ENCODE measurements at regions not wholly inside any gene's neighbourhood (a gene's known extent, or its start where the extent isn't known, plus 50 kb on each side); places are given as distances from the start of the nearest gene placed in this dataset.

DNA sequence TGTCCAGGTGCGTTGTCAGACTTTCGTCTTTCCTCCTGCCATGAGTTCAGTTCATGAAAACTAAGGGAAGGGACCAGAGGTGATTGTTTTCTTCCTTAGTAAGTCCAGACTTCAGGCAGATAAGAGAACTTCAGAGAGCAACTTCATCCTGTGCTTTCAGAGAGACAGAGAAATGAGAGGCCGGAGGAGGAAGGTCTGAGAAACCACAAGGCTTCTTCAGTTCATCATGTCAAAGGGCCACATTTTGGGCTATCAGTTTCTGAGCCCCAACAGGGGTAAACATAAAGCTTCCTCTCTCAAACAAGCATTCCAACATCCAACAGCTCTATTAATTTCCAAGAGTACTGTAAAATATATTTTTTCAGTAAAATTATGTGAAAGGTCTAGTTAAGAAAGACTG lies 668.4 kb upstream of the NRP1 start:
- no peaks in the 10 kb centered on the region for H3K27me3 ChIP-seq (ENCODE audit: control insufficient read depth, insufficient read depth, low read length)
- no peaks in the 10 kb centered on the region for H3K36me3 ChIP-seq (ENCODE audit: control insufficient read depth, insufficient read depth, low read length)
- no peaks in the 10 kb centered on the region for H3K9me3 ChIP-seq (ENCODE audit: control insufficient read depth, insufficient read depth, low read length)
- H3K4me1 ChIP-seq (ENCODE audit: control insufficient read depth, insufficient read depth, low read length), result no peaks in the 10 kb centered on the region
- DNase-seq (ENCODE audit: low read depth in 4 of 6, low spot score in 6 of 6), result no peak
- 100% methylated on average over 3 of the region's 3 CpGs for WGBS (ENCODE audit: insufficient coverage)
- H3K27ac ChIP-seq (ENCODE audit: low read depth, low read length), result no peak overlapping the region
- H3K4me3 ChIP-seq (ENCODE audit: low read depth, low read length), result no peak overlapping the region

DNA sequence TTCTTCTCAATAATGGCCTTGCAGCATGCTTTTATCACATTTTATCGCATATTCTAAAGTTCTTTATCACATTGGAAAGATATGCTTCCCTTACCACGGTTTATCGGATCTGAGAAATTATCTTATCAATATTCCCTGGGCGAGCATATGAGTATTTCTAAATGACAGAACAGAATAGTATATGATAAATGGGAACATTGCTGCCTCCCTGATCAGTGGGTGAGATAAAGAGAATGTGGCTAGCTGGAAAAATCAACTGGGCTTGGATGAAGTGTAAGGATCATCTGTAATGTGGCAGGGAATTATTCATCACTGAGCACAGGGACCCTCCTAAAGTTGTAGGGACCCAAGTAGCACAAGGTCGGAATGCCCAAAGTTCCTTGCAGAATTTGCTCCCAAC lies 667.4 kb upstream of the NRP1 start:
- Histone ChIP-seq H3K27ac (ENCODE audit: low read depth, low read length) (no peak overlapping the region), H3K4me1 (ENCODE audit: control insufficient read depth, insufficient read depth, low read length) (no peaks in the 10 kb centered on the region), H3K9me3 (ENCODE audit: control insufficient read depth, insufficient read depth, low read length) (no peaks in the 10 kb centered on the region), H3K36me3 (ENCODE audit: control insufficient read depth, insufficient read depth, low read length) (no peaks in the 10 kb centered on the region), H3K4me3 (ENCODE audit: low read depth, low read length) (no peak overlapping the region), H3K27me3 (ENCODE audit: control insufficient read depth, insufficient read depth, low read length) (no peaks in the 10 kb centered on the region)
- WGBS (ENCODE audit: insufficient coverage), result 63% methylated on average over 2 of the region's 5 CpGs
- no peak for DNase-seq (ENCODE audit: low read depth in 4 of 6, low spot score in 6 of 6)

DNA sequence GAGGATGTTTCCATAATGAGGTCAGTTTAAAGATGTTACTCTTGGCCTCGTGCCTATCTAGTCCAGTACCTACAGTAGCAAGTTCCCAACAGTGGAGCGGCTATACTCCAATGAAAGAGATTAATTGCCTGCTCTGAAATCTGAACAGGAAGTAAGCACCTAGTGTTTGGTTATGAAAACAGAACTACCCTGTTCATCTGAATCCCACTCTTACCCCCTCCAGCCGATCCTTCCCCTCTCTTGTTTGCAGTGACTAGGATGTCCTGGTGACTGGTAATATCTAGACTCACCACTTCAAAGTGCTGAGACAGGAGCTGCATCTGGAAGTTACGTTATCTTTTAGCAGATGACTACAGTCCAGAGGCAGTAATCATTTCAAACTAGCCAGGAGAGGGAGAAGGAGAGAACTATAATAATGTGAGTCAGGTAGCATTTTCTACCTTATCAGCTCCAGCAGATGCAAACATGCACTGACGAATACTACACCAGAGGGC lies 666.7 kb upstream of the NRP1 start:
- Histone ChIP-seq H3K27ac (ENCODE audit: low read depth, low read length) (no peak overlapping the region), H3K27me3 (ENCODE audit: control insufficient read depth, insufficient read depth, low read length) (no peaks in the 10 kb centered on the region), H3K36me3 (ENCODE audit: control insufficient read depth, insufficient read depth, low read length) (no peaks in the 10 kb centered on the region), H3K4me3 (ENCODE audit: low read depth, low read length) (no peak overlapping the region), H3K4me1 (ENCODE audit: control insufficient read depth, insufficient read depth, low read length) (no peaks in the 10 kb centered on the region), H3K9me3 (ENCODE audit: control insufficient read depth, insufficient read depth, low read length) (no peaks in the 10 kb centered on the region)
- WGBS (ENCODE audit: insufficient coverage), result 92% methylated on average over 2 of the region's 5 CpGs
- DNase-seq (ENCODE audit: low read depth in 4 of 6, low spot score in 6 of 6), result peak in 1 of 6 donors; percentile 63

DNA sequence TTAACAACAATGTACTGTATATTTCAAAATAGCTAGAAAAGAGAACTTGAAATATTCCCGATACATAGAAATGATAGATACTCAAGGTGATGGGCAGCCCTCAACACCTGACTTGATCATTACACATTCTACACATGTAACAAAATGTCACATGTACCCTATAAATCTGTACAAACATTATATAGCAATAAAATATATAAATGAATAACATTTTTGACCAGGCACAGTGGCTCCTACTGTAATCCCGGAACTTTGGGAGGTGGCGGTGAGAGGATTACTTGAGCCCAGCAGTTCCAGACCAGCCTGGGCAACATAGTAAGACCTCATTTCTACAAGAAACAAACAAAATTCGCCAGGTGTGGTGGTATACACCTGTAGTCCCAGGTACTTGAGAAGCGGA lies 659.5 kb upstream of the NRP1 start:
- no peaks in the 10 kb centered on the region for H3K36me3 ChIP-seq (ENCODE audit: control insufficient read depth, insufficient read depth, low read length)
- WGBS (ENCODE audit: insufficient coverage), result 93% methylated on average over 2 of the region's 5 CpGs
- no peaks in the 10 kb centered on the region for H3K9me3 ChIP-seq (ENCODE audit: control insufficient read depth, insufficient read depth, low read length)
- H3K27me3 ChIP-seq (ENCODE audit: control insufficient read depth, insufficient read depth, low read length), result no peaks in the 10 kb centered on the region
- H3K27ac ChIP-seq (ENCODE audit: low read depth, low read length), result no peak overlapping the region
- H3K4me1 ChIP-seq (ENCODE audit: control insufficient read depth, insufficient read depth, low read length), result no peaks in the 10 kb centered on the region
- H3K4me3 ChIP-seq (ENCODE audit: low read depth, low read length), result no peak overlapping the region
- DNase-seq (ENCODE audit: low read depth in 4 of 6, low spot score in 6 of 6), result no peak

DNA sequence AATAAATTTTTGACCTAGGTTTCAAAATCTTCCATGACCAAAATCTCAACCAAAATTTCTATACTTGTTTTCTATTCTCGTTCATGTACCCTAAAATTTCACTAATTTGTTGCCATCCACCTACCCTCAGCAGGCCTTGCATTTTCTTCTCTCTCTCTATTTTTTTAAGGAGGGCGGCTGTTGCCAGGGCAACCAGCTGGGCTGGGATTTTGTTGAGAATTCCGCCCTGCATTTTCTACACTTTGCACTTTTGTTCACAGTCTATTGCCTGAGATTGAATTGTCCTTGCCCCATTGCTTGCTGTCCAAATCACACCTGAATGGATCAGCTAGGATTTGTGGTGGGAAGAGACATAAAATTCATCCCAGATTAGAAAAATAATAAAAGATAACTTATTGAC lies 657.5 kb upstream of the NRP1 start:
- H3K36me3 ChIP-seq (ENCODE audit: control insufficient read depth, insufficient read depth, low read length), result no peaks in the 10 kb centered on the region
- no peak for DNase-seq (ENCODE audit: low read depth in 4 of 6, low spot score in 6 of 6)
- H3K9me3 ChIP-seq (ENCODE audit: control insufficient read depth, insufficient read depth, low read length), result no peaks in the 10 kb centered on the region
- no peaks in the 10 kb centered on the region for H3K4me1 ChIP-seq (ENCODE audit: control insufficient read depth, insufficient read depth, low read length)
- no peak overlapping the region for H3K27ac ChIP-seq (ENCODE audit: low read depth, low read length)
- no peaks in the 10 kb centered on the region for H3K27me3 ChIP-seq (ENCODE audit: control insufficient read depth, insufficient read depth, low read length)
- WGBS (ENCODE audit: insufficient coverage), result 81% methylated on average over 2 of the region's 3 CpGs
- no peak overlapping the region for H3K4me3 ChIP-seq (ENCODE audit: low read depth, low read length)

DNA sequence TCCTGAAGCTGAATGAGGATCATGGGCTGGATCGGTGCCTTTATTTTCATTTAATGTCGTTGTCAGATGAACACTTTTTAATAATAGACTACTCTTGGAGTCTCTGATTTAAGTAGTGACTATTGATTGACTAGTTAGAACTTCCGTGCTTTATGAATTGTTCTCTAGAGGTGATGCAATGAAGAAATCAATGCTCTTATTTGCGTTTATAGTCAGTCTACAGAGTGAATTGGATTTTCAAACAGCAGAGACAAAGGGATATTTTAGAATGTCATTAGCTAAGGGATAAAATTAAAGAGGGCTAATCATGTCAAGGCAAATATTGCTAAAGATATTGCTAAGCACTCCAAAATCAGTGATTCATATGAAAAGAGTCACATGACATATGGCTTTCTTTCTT lies 652.0 kb upstream of the NRP1 start:
- WGBS (ENCODE audit: insufficient coverage), result 100% methylated on average over 1 of the region's 4 CpGs
- no peak for DNase-seq (ENCODE audit: low read depth in 4 of 6, low spot score in 6 of 6)
- no peaks in the 10 kb centered on the region for H3K9me3 ChIP-seq (ENCODE audit: control insufficient read depth, insufficient read depth, low read length)
- no peaks in the 10 kb centered on the region for H3K4me1 ChIP-seq (ENCODE audit: control insufficient read depth, insufficient read depth, low read length)
- no peaks in the 10 kb centered on the region for H3K27me3 ChIP-seq (ENCODE audit: control insufficient read depth, insufficient read depth, low read length)
- no peak overlapping the region for H3K27ac ChIP-seq (ENCODE audit: low read depth, low read length)
- no peak overlapping the region for H3K4me3 ChIP-seq (ENCODE audit: low read depth, low read length)
- no peaks in the 10 kb centered on the region for H3K36me3 ChIP-seq (ENCODE audit: control insufficient read depth, insufficient read depth, low read length)

DNA sequence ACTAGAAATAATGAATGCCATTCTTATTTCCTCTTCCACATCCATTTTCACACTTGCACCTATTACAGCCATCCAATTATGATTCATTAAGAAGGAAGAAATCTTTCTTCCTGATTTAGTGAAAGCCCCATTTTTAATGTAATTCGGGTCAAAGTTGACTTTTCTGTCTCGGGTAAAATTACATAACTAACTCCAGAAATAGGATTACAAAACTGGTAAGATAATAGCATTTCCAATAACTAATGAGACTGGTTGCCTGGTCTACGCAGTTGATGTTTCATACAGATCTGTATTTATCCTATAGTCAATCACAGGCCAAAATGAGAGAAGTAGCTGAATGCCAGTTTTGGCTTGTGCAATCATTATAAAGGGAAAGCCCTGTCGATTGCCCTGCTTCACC lies 651.5 kb upstream of the NRP1 start:
- no peak overlapping the region for H3K4me3 ChIP-seq (ENCODE audit: low read depth, low read length)
- no CpG with 5 or more reads among the region's 4 CpGs for WGBS (ENCODE audit: insufficient coverage)
- H3K36me3 ChIP-seq (ENCODE audit: control insufficient read depth, insufficient read depth, low read length), result no peaks in the 10 kb centered on the region
- H3K27ac ChIP-seq (ENCODE audit: low read depth, low read length), result no peak overlapping the region
- DNase-seq (ENCODE audit: low read depth in 4 of 6, low spot score in 6 of 6), result no peak
- no peaks in the 10 kb centered on the region for H3K9me3 ChIP-seq (ENCODE audit: control insufficient read depth, insufficient read depth, low read length)
- no peaks in the 10 kb centered on the region for H3K4me1 ChIP-seq (ENCODE audit: control insufficient read depth, insufficient read depth, low read length)
- no peaks in the 10 kb centered on the region for H3K27me3 ChIP-seq (ENCODE audit: control insufficient read depth, insufficient read depth, low read length)

DNA sequence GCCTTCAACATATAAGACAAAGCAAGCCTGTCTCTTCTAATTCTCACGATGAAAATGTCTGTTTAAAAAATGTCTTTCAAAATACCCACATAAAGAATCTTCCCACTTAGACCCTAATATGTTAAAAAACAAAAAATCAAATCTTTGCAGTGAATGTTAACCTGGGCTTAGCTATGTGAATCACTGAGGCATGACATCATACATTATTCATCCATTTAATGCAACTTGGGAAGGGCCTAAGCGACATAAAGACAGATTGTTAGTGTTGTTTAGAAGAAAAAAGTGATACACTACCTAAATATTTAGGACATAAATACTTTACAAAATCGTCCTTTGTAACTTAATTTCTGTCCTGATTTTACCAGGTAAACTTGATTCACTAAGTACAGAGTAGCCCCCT lies 648.5 kb upstream of the NRP1 start:
- WGBS (ENCODE audit: insufficient coverage), result no CpG with 5 or more reads among the region's 3 CpGs
- no peak for DNase-seq (ENCODE audit: low read depth in 4 of 6, low spot score in 6 of 6)
- Histone ChIP-seq H3K9me3 (ENCODE audit: control insufficient read depth, insufficient read depth, low read length) (no peaks in the 10 kb centered on the region), H3K4me1 (ENCODE audit: control insufficient read depth, insufficient read depth, low read length) (no peaks in the 10 kb centered on the region), H3K4me3 (ENCODE audit: low read depth, low read length) (no peak overlapping the region), H3K27me3 (ENCODE audit: control insufficient read depth, insufficient read depth, low read length) (no peaks in the 10 kb centered on the region), H3K27ac (ENCODE audit: low read depth, low read length) (no peak overlapping the region), H3K36me3 (ENCODE audit: control insufficient read depth, insufficient read depth, low read length) (no peaks in the 10 kb centered on the region)

DNA sequence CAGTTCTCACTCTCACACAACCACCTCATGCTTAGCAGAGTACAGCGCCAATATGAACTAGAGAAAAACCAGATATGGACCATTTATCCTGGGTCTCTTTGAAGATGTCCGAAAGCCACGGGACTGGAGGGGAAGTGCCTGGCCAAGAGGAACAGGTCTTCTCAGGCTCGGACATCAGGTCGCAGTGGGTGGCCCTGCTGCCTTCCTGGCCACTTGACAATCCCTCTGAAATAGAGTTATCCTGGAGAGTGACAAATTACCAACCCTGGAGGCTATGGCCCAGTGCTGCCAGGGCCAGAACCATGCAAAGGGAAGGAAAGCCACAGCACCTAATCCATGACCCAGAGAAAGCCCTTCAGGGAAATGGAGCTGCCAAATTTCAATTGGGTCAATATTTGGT lies 646.8 kb upstream of the NRP1 start:
- H3K9me3 ChIP-seq (ENCODE audit: control insufficient read depth, insufficient read depth, low read length), result no peaks in the 10 kb centered on the region
- no peaks in the 10 kb centered on the region for H3K27me3 ChIP-seq (ENCODE audit: control insufficient read depth, insufficient read depth, low read length)
- H3K36me3 ChIP-seq (ENCODE audit: control insufficient read depth, insufficient read depth, low read length), result no peaks in the 10 kb centered on the region
- WGBS (ENCODE audit: insufficient coverage), result 88% methylated on average over 5 of the region's 5 CpGs
- no peak for DNase-seq (ENCODE audit: low read depth in 4 of 6, low spot score in 6 of 6)
- H3K4me3 ChIP-seq (ENCODE audit: low read depth, low read length), result no peak overlapping the region
- H3K4me1 ChIP-seq (ENCODE audit: control insufficient read depth, insufficient read depth, low read length), result no peaks in the 10 kb centered on the region
- no peak overlapping the region for H3K27ac ChIP-seq (ENCODE audit: low read depth, low read length)

DNA sequence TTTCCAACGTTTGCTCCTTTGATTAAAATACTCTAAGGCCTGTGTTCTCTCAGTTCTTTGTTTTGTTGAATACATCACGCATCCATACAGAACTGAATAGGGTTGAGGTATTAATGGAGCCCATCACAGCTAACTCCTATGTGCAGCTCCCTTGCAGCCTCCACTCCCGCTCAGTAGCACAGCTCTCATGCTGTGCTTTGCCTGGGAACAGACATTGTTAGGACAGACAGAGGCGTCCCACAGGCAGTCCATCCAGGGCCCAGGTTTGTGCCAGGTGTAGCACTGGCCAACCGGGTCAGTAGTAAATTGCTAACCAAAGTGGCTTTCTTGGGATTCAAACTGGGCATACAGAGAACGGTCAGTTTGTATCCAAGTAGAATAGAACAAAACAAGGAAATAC lies 644.7 kb upstream of the NRP1 start:
- 88% methylated on average over 4 of the region's 6 CpGs for WGBS (ENCODE audit: insufficient coverage)
- Histone ChIP-seq H3K27ac (ENCODE audit: low read depth, low read length) (no peak overlapping the region), H3K9me3 (ENCODE audit: control insufficient read depth, insufficient read depth, low read length) (no peaks in the 10 kb centered on the region), H3K27me3 (ENCODE audit: control insufficient read depth, insufficient read depth, low read length) (no peaks in the 10 kb centered on the region), H3K4me1 (ENCODE audit: control insufficient read depth, insufficient read depth, low read length) (no peaks in the 10 kb centered on the region), H3K4me3 (ENCODE audit: low read depth, low read length) (no peak overlapping the region), H3K36me3 (ENCODE audit: control insufficient read depth, insufficient read depth, low read length) (no peaks in the 10 kb centered on the region)
- no peak for DNase-seq (ENCODE audit: low read depth in 4 of 6, low spot score in 6 of 6)
